ENCODE measurements at regions not wholly inside any gene's neighbourhood (a gene's known extent, or its start where the extent isn't known, plus 50 kb on each side); places are given as distances from the start of the nearest gene placed in this dataset.

- no peak for TF ChIP-seq CTCF (IDR thresholded peaks at IDR 0.05)
- TF ChIP-seq POLR2A (IDR thresholded peaks at IDR 0.05) = no peak
Observed at GRCh38 chr22:27148055-27148454, 490.7 kb downstream of the MIAT start.
